ENCODE measurements at regions not wholly inside any gene's neighbourhood (a gene's known extent, or its start where the extent isn't known, plus 50 kb on each side); places are given as distances from the start of the nearest gene placed in this dataset.

DNA sequence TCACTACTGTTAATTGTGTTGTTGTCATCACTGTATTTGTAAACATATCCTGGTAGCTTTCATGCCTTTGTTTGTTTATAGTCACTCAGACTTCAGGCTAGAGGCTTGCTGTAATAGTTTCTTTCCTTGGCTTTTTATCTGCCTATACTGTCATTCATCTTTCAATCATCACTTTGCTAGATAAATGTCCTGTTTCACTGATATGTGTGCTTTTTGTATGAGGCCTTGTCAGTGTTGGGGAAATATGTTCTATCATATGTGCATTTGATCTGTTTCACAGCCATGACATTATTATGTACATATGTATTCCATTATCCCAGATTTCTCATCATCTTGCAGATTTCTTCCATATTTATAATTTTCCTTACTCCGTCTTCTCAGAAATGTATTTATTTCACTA lies 558.9 kb upstream of the LRFN5 start:
- no peak overlapping the region for H3K9ac ChIP-seq (ENCODE audit: insufficient read depth, low read length)
- no peaks in the 10 kb centered on the region for H3K4me1 ChIP-seq (ENCODE audit: control insufficient read depth, extremely low read depth, insufficient read depth, low read length)
- no peak for TF ChIP-seq EZH2 (IDR thresholded peaks at IDR 0.05; ENCODE audit: low read length, missing control alignments)
- TF ChIP-seq, protein P1, sequence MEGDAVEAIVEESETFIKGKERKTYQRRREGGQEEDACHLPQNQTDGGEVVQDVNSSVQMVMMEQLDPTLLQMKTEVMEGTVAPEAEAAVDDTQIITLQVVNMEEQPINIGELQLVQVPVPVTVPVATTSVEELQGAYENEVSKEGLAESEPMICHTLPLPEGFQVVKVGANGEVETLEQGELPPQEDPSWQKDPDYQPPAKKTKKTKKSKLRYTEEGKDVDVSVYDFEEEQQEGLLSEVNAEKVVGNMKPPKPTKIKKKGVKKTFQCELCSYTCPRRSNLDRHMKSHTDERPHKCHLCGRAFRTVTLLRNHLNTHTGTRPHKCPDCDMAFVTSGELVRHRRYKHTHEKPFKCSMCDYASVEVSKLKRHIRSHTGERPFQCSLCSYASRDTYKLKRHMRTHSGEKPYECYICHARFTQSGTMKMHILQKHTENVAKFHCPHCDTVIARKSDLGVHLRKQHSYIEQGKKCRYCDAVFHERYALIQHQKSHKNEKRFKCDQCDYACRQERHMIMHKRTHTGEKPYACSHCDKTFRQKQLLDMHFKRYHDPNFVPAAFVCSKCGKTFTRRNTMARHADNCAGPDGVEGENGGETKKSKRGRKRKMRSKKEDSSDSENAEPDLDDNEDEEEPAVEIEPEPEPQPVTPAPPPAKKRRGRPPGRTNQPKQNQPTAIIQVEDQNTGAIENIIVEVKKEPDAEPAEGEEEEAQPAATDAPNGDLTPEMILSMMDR (conservative IDR thresholded peaks at IDR 0.05 in 1 of 2, IDR thresholded peaks at IDR 0.05 in 1 of 2; ENCODE audit: low read depth in 1 of 2, low read length in 2 of 2), result no peak
- no peak overlapping the region for H3K27ac ChIP-seq (ENCODE audit: insufficient read depth, low read length)
- H3K4me3 ChIP-seq (replicated peaks in 1 of 4; ENCODE audit: control extremely low read depth in 1 of 4, insufficient read depth in 1 of 4, low read depth in 3 of 4, low read length in 4 of 4), result no peak overlapping the region
- no peaks in the 10 kb centered on the region for H3K79me2 ChIP-seq (ENCODE audit: control insufficient read depth, insufficient read depth, low read length)
- H3K27me3 ChIP-seq (ENCODE audit: control insufficient read depth, insufficient read depth, low read length), result no peaks in the 10 kb centered on the region
- no peaks in the 10 kb centered on the region for H4K20me1 ChIP-seq (ENCODE audit: control insufficient read depth, extremely low read depth, insufficient read depth, low read length)
- H2AFZ ChIP-seq (ENCODE audit: low read length), result no peak overlapping the region
- H3K36me3 ChIP-seq (ENCODE audit: control insufficient read depth, insufficient read depth, low read length), result no peaks in the 10 kb centered on the region
- H3K9me3 ChIP-seq (ENCODE audit: control insufficient read depth, insufficient read depth, low read depth, low read length), result no peaks in the 10 kb centered on the region
- no peak overlapping the region for H3K4me2 ChIP-seq (ENCODE audit: extremely low read depth, insufficient read depth, low read length)
- DNase-seq (ENCODE audit: low read depth in 2 of 2), result no peak

GRCh38 chr14:41037388-41037787 lies 569.3 kb upstream of the LRFN5 start:
- no peak overlapping the region for H3K9ac ChIP-seq (ENCODE audit: insufficient read depth, low read length)
- no peaks in the 10 kb centered on the region for H3K79me2 ChIP-seq (ENCODE audit: control insufficient read depth, insufficient read depth, low read length)
- no peak overlapping the region for H3K4me3 ChIP-seq (replicated peaks in 1 of 4; ENCODE audit: control extremely low read depth in 1 of 4, insufficient read depth in 1 of 4, low read depth in 3 of 4, low read length in 4 of 4)
- TF ChIP-seq, protein P1 (conservative IDR thresholded peaks at IDR 0.05 in 1 of 2, IDR thresholded peaks at IDR 0.05 in 1 of 2; ENCODE audit: low read depth in 1 of 2, low read length in 2 of 2), result no peak
- no peak for TF ChIP-seq EZH2 (IDR thresholded peaks at IDR 0.05; ENCODE audit: low read length, missing control alignments)
- no peak overlapping the region for H3K27ac ChIP-seq (ENCODE audit: insufficient read depth, low read length)
- no peaks in the 10 kb centered on the region for H3K36me3 ChIP-seq (ENCODE audit: control insufficient read depth, insufficient read depth, low read length)
- no peaks in the 10 kb centered on the region for H3K9me3 ChIP-seq (ENCODE audit: control insufficient read depth, insufficient read depth, low read depth, low read length)
- no peak for DNase-seq (ENCODE audit: low read depth in 2 of 2)
- no peaks in the 10 kb centered on the region for H4K20me1 ChIP-seq (ENCODE audit: control insufficient read depth, extremely low read depth, insufficient read depth, low read length)
- H3K4me2 ChIP-seq (ENCODE audit: extremely low read depth, insufficient read depth, low read length), result no peak overlapping the region
- H3K27me3 ChIP-seq (ENCODE audit: control insufficient read depth, insufficient read depth, low read length), result no peaks in the 10 kb centered on the region
- no peaks in the 10 kb centered on the region for H3K4me1 ChIP-seq (ENCODE audit: control insufficient read depth, extremely low read depth, insufficient read depth, low read length)
- H2AFZ ChIP-seq (ENCODE audit: low read length), result no peak overlapping the region

DNA sequence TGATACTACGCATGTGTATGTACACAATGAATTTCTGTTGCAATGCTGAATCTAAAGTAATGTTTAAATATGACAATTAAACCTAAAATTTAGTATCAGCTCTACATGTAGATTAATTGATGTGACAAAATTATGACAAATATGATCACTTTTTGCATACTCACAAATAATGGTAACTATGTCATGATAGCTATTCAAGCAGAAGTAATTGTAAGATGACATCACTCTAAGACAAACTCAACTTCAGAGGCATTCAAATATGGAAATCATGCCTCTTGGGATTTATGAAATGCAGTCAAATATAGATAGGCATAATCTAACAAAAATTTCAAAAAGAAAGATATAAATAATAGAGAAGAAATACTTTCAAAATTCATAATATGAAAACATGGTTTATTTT lies 571.7 kb upstream of the LRFN5 start:
- TF ChIP-seq, protein P1 (conservative IDR thresholded peaks at IDR 0.05 in 1 of 2, IDR thresholded peaks at IDR 0.05 in 1 of 2; ENCODE audit: low read depth in 1 of 2, low read length in 2 of 2), result no peak
- TF ChIP-seq EZH2 (IDR thresholded peaks at IDR 0.05; ENCODE audit: low read length, missing control alignments), result no peak
- no peaks in the 10 kb centered on the region for H3K36me3 ChIP-seq (ENCODE audit: control insufficient read depth, insufficient read depth, low read length)
- no peaks in the 10 kb centered on the region for H3K79me2 ChIP-seq (ENCODE audit: control insufficient read depth, insufficient read depth, low read length)
- no peaks in the 10 kb centered on the region for H3K4me1 ChIP-seq (ENCODE audit: control insufficient read depth, extremely low read depth, insufficient read depth, low read length)
- H2AFZ ChIP-seq (ENCODE audit: low read length), result no peak overlapping the region
- DNase-seq (ENCODE audit: low read depth in 2 of 2), result no peak
- H3K4me3 ChIP-seq (replicated peaks in 1 of 4; ENCODE audit: control extremely low read depth in 1 of 4, insufficient read depth in 1 of 4, low read depth in 3 of 4, low read length in 4 of 4), result no peak overlapping the region
- no peak overlapping the region for H3K9ac ChIP-seq (ENCODE audit: insufficient read depth, low read length)
- H3K4me2 ChIP-seq (ENCODE audit: extremely low read depth, insufficient read depth, low read length), result no peak overlapping the region
- H3K27me3 ChIP-seq (ENCODE audit: control insufficient read depth, insufficient read depth, low read length), result no peaks in the 10 kb centered on the region
- no peak overlapping the region for H3K27ac ChIP-seq (ENCODE audit: insufficient read depth, low read length)
- H4K20me1 ChIP-seq (ENCODE audit: control insufficient read depth, extremely low read depth, insufficient read depth, low read length), result no peaks in the 10 kb centered on the region
- no peaks in the 10 kb centered on the region for H3K9me3 ChIP-seq (ENCODE audit: control insufficient read depth, insufficient read depth, low read depth, low read length)

All from fibroblast of lung (primary cell).